Left kidney (tissue), 1 donor: ENCODE measurements at regions not wholly inside any gene's neighbourhood (a gene's known extent, or its start where the extent isn't known, plus 50 kb on each side); places are given as distances from the start of the nearest gene placed in this dataset.
A peak's percentile ranks its signal among the peaks of the same experiment; 100 is the strongest.

ENCODE experiments used
- DNase-seq: peaks from one replicate; pipeline ENCODE4 v3.0.0-alpha.2; 2013

GRCh38 chr2:5067816-5068215 is 624.4 kb upstream of the SOX11 start:
- no peak for DNase-seq

- DNase-seq, result no peak
Measured at GRCh38 chr2:5070257-5070656, 621.9 kb upstream of the SOX11 start.

- DNase-seq, result no peak
Measured at GRCh38 chr2:5074733-5075132, 617.5 kb upstream of the SOX11 start.

GRCh38 chr2:5076599-5076998 is 615.6 kb upstream of the SOX11 start:
- no peak for DNase-seq

- DNase-seq, result no peak
Measured at GRCh38 chr2:5077479-5078089, 614.6 kb upstream of the SOX11 start.

- no peak for DNase-seq
Measured at GRCh38 chr2:5083402-5083801, 608.8 kb upstream of the SOX11 start.

- DNase-seq, result no peak
Measured at GRCh38 chr2:5089409-5089808, 602.8 kb upstream of the SOX11 start.

GRCh38 chr2:5093056-5093455 is 599.1 kb upstream of the SOX11 start:
- no peak for DNase-seq

GRCh38 chr2:5093518-5093917 is 598.7 kb upstream of the SOX11 start:
- DNase-seq, result no peak

GRCh38 chr2:5094192-5094591 is 598.0 kb upstream of the SOX11 start:
- no peak for DNase-seq

- DNase-seq, result no peak
Measured at GRCh38 chr2:5098286-5098685, 593.9 kb upstream of the SOX11 start.

GRCh38 chr2:5102823-5103222 is 589.4 kb upstream of the SOX11 start:
- DNase-seq, result no peak

GRCh38 chr2:5111581-5111980 is 580.6 kb upstream of the SOX11 start:
- peak; percentile 31 for DNase-seq

- no peak for DNase-seq
Measured at GRCh38 chr2:5119046-5119445, 573.1 kb upstream of the SOX11 start.

- DNase-seq, result no peak
Measured at GRCh38 chr2:5121121-5121520, 571.1 kb upstream of the SOX11 start.

GRCh38 chr2:5121642-5122041 is 570.5 kb upstream of the SOX11 start:
- DNase-seq, result peak; percentile 21

- no peak for DNase-seq
Measured at GRCh38 chr2:5123582-5124196, 568.5 kb upstream of the SOX11 start.

- DNase-seq, result no peak
Measured at GRCh38 chr2:5125017-5125730, 567.0 kb upstream of the SOX11 start.

GRCh38 chr2:5132281-5132680 is 559.9 kb upstream of the SOX11 start:
- no peak for DNase-seq

- DNase-seq, result no peak
Measured at GRCh38 chr2:5140347-5140746, 551.8 kb upstream of the SOX11 start.

- DNase-seq, result no peak
Measured at GRCh38 chr2:5144159-5144558, 548.0 kb upstream of the SOX11 start.

GRCh38 chr2:5145053-5145452 is 547.1 kb upstream of the SOX11 start:
- no peak for DNase-seq

GRCh38 chr2:5145801-5146200 is 546.4 kb upstream of the SOX11 start:
- no peak for DNase-seq
